ENCODE measurements at regions not wholly inside any gene's neighbourhood (a gene's known extent, or its start where the extent isn't known, plus 50 kb on each side); places are given as distances from the start of the nearest gene placed in this dataset.

GRCh38 chr15:93501946-93502345 is 412.9 kb upstream of the RGMA start:
- no peaks in the 10 kb centered on the region; the same call in 1 of the 2 replicates for H3K27me3 Mint-ChIP-seq (ENCODE audit: insufficient read depth)
- no peak overlapping the region for H3K4me3 Mint-ChIP-seq
- no peaks in the 10 kb centered on the region for H3K4me1 Mint-ChIP-seq (ENCODE audit: low read depth)
- no peak for TF ChIP-seq CTCF (IDR thresholded peaks at IDR 0.05)
- no peak for DNase-seq
- 0 out of 2 replicates have a peak, but pooled peaks cover 4% of the 10 kb centered on the region for H3K36me3 Mint-ChIP-seq (ENCODE audit: low read depth)
- H3K27ac Mint-ChIP-seq: no peak overlapping the region
- H3K9me3 Mint-ChIP-seq: peaks cover 61% of the 10 kb centered on the region

- Mint-ChIP-seq H3K36me3 (ENCODE audit: low read depth) (0 out of 2 replicates have a peak, but pooled peaks cover 3% of the 10 kb centered on the region), H3K9me3 (peaks cover 62% of the 10 kb centered on the region), H3K27me3 (ENCODE audit: insufficient read depth) (no peaks in the 10 kb centered on the region; the same call in 1 of the 2 replicates), H3K27ac (no peak overlapping the region), H3K4me3 (no peak overlapping the region), H3K4me1 (ENCODE audit: low read depth) (no peaks in the 10 kb centered on the region)
- TF ChIP-seq CTCF (IDR thresholded peaks at IDR 0.05): no peak
- no peak for DNase-seq
Measured at GRCh38 chr15:93500155-93500554, 411.1 kb upstream of the RGMA start.

GRCh38 chr15:93497291-93497690 is 408.3 kb upstream of the RGMA start:
- DNase-seq: no peak
- no peaks in the 10 kb centered on the region; the same call in 1 of the 2 replicates for H3K27me3 Mint-ChIP-seq (ENCODE audit: insufficient read depth)
- 0 out of 2 replicates have a peak, but pooled peaks cover 4% of the 10 kb centered on the region for H3K36me3 Mint-ChIP-seq (ENCODE audit: low read depth)
- no peak overlapping the region for H3K27ac Mint-ChIP-seq
- H3K9me3 Mint-ChIP-seq: peaks cover 62% of the 10 kb centered on the region
- no peak overlapping the region for H3K4me3 Mint-ChIP-seq
- no peak for TF ChIP-seq CTCF (IDR thresholded peaks at IDR 0.05)
- no peaks in the 10 kb centered on the region for H3K4me1 Mint-ChIP-seq (ENCODE audit: low read depth)

GRCh38 chr15:93496888-93497287 is 407.9 kb upstream of the RGMA start:
- Mint-ChIP-seq H3K27me3 (ENCODE audit: insufficient read depth) (no peaks in the 10 kb centered on the region; the same call in 1 of the 2 replicates), H3K27ac (no peak overlapping the region), H3K4me1 (ENCODE audit: low read depth) (no peaks in the 10 kb centered on the region), H3K4me3 (no peak overlapping the region), H3K36me3 (ENCODE audit: low read depth) (0 out of 2 replicates have a peak, but pooled peaks cover 4% of the 10 kb centered on the region), H3K9me3 (peaks cover 62% of the 10 kb centered on the region)
- DNase-seq: no peak
- no peak for TF ChIP-seq CTCF (IDR thresholded peaks at IDR 0.05)

- Mint-ChIP-seq H3K4me1 (ENCODE audit: low read depth) (no peaks in the 10 kb centered on the region), H3K27ac (no peak overlapping the region), H3K9me3 (peaks cover 70% of the 10 kb centered on the region), H3K4me3 (no peak overlapping the region), H3K27me3 (ENCODE audit: insufficient read depth) (no peaks in the 10 kb centered on the region; the same call in 1 of the 2 replicates), H3K36me3 (ENCODE audit: low read depth) (0 out of 2 replicates have a peak, but pooled peaks cover 4% of the 10 kb centered on the region)
- DNase-seq: no peak
- TF ChIP-seq CTCF (IDR thresholded peaks at IDR 0.05): no peak
Measured at GRCh38 chr15:93495799-93496637, 407.0 kb upstream of the RGMA start.
